HepG2 (cell line): ENCODE measurements at regions not wholly inside any gene's neighbourhood (a gene's known extent, or its start where the extent isn't known, plus 50 kb on each side); places are given as distances from the start of the nearest gene placed in this dataset.

Experiments
- ATAC-seq: fragments of 200-7000 bp; cut with Tn5 transposase; 3 replicates; pipeline ENCODE4 v1.9.1; 2020; ENCODE audit warnings: mild to moderate bottlenecking, moderate library complexity
- BruUV-seq: library from RNA; stranded (reverse); fragments of 400-500 nt; replicated peaks from 2 replicates; lab custom pipeline; 2021; lab: Mats Ljungman, UMichigan
- CTCF ChIA-PET: fragments of 300-600 bp; formaldehyde crosslinking; extraction: SDS; loops from one replicate; lab custom pipeline; 2021; ENCODE audit warnings: low total read pairs, inconsistent platforms, low intra/inter-chr PET ratio; lab: Yijun Ruan, JAX
- POLR2A ChIA-PET: fragments of 350-600 bp; sonication (Branson Sonifier 250); formaldehyde crosslinking; loops from one replicate; lab custom pipeline; 2020; ENCODE audit warnings: antibody characterized with exemption, inconsistent platforms; lab: Yijun Ruan, JAX
- DNase-seq: peaks from one replicate; pipeline ENCODE4 v3.0.0-alpha.2; 2015; ENCODE audit warnings: low spot score
- FAIRE-seq: peaks from 3 replicates; lab custom pipeline; 2011; peaks lifted over from hg19 to GRCh38; lab: Jason Lieb, UNC
- H2AFZ ChIP-seq: one replicate; pipeline ENCODE4 v1.6.1; 2011; ENCODE audit warnings: low read length, inconsistent platforms
- H3K27ac ChIP-seq: fragments of 300-600 bp; 3 replicates; pipeline ENCODE4 v1.8.0; 2011; ENCODE audit warnings: mixed run types, mild to moderate bottlenecking, mixed read lengths, low read length, inconsistent platforms; ENCODE audit not compliant: insufficient read depth; ENCODE audit errors: extremely low read length
- H3K27me3 ChIP-seq, 2 experiments: fragments of 200-600 bp in 1 of 2; 2 replicates in 1 of 2; 3 replicates in 1 of 2; pipeline versions ENCODE4 v1.6.0 to v1.8.0; 2011; ENCODE audit warnings: low read length in 2 of 2, mild to moderate bottlenecking in 2 of 2, moderate library complexity in 2 of 2, inconsistent platforms in 1 of 2; ENCODE audit not compliant: insufficient read depth in 2 of 2, control insufficient read depth in 1 of 2
- H3K36me3 ChIP-seq, 2 experiments: fragments of 200-600 bp in 1 of 2; replicated peaks in 1 of 2; 2 replicates in 1 of 2; 3 replicates in 1 of 2; pipeline versions ENCODE4 v1.5.1 to v1.8.0; 2011; ENCODE audit warnings: low read length in 2 of 2, inconsistent platforms in 1 of 2; ENCODE audit not compliant: insufficient read depth in 2 of 2, control insufficient read depth in 1 of 2
- H3K4me1 ChIP-seq: 2 replicates; pipeline ENCODE4 v1.5.1; 2012; ENCODE audit warnings: low read length, inconsistent platforms; ENCODE audit not compliant: insufficient read depth
- H3K4me2 ChIP-seq: 2 replicates; pipeline ENCODE4 v1.6.0; 2011; ENCODE audit warnings: low read depth, low read length, inconsistent platforms
- H3K4me3 ChIP-seq, 3 experiments: fragments of 200-600 bp in 1 of 3; sonication (generic), shearing (Covaris generic) in 1 of 3; replicated peaks in 1 of 3; 2 replicates each; pipeline ENCODE4 v1.5.1; 2011 to 2016; ENCODE audit warnings: low read length in 3 of 3, inconsistent platforms in 2 of 3, low read depth in 2 of 3, mild to moderate bottlenecking in 2 of 3, control low read depth in 1 of 3, mixed read lengths in 1 of 3; ENCODE audit not compliant: insufficient read depth in 1 of 3
- H3K79me2 ChIP-seq: one replicate; pipeline ENCODE4 v1.6.1; 2011; ENCODE audit warnings: low read length, inconsistent platforms; ENCODE audit not compliant: insufficient read depth
- H3K9ac ChIP-seq: 2 replicates; pipeline ENCODE4 v1.6.0; 2011; ENCODE audit warnings: mild to moderate bottlenecking, low read depth, low read length, inconsistent platforms; ENCODE audit not compliant: insufficient read depth
- H3K9me3 ChIP-seq: 2 replicates; pipeline ENCODE4 v1.5.1; 2012; ENCODE audit warnings: mild to moderate bottlenecking, low read length
- H4K20me1 ChIP-seq: 2 replicates; pipeline ENCODE4 v1.6.0; 2011; ENCODE audit warnings: inconsistent platforms, mild to moderate bottlenecking, low read length, moderate library complexity; ENCODE audit not compliant: insufficient read depth
- NFAT5 ChIP-seq: sonication (generic); formaldehyde crosslinking; IDR thresholded peaks from 2 replicates; pipeline ENCODE4 v1.4.0; 2020; ENCODE audit warnings: missing genetic modification reagents
- POLR2G ChIP-seq: fragments of 200-400 bp; formaldehyde crosslinking; IDR thresholded peaks from 2 replicates; pipeline ENCODE4 v1.6.1; 2018; ENCODE audit warnings: mild to moderate bottlenecking, low read depth, low read length, moderate library complexity
- PRMT3 ChIP-seq: sonication (generic); formaldehyde crosslinking; IDR thresholded peaks from 2 replicates; pipeline ENCODE4 v1.8.1; 2022; ENCODE audit warnings: low read depth, mild to moderate bottlenecking, moderate library complexity, missing genetic modification reagents, borderline replicate concordance
- THAP7 ChIP-seq: sonication (generic); formaldehyde crosslinking; IDR thresholded peaks from 2 replicates; pipeline ENCODE4 v1.8.1; 2023; ENCODE audit warnings: mild to moderate bottlenecking, missing genetic modification reagents
- THAP8 ChIP-seq: sonication (generic); formaldehyde crosslinking; IDR thresholded peaks from 2 replicates; pipeline ENCODE4 v1.5.1; 2020; ENCODE audit warnings: missing genetic modification reagents, mild to moderate bottlenecking, borderline replicate concordance
- WGBS: methylation state at CpG from one replicate; pipeline ENCODE4 v1.1.6; 2017; ENCODE audit warnings: low lambda C conversion rate; 5-methylcytosine and 5-hydroxymethylcytosine counted together
- in situ Hi-C: cut with HindIII; loops from 2 replicates; pipeline ENCODE4 v1.10.0; 2017; ENCODE audit warnings: low pct_unique_long_range_greater_than_20kb; ENCODE audit not compliant: extremely low pct_ligation_motif_present
- intact Hi-C: fragments of 100-400 bp; cut with micrococcal nuclease; formaldehyde crosslinking; loops from one replicate; pipeline ENCODE4 v1.10.0; 2022; ENCODE audit not compliant: unreplicated experiment

- ChIA-PET CTCF (no interaction called here), POLR2A (no interaction called here)
- no peak for FAIRE-seq
Measured at GRCh38 chrX:43316146-43316545, 340.0 kb upstream of the MAOA start.

More at GRCh38 chrX:43316146-43316545, 340.0 kb upstream of the MAOA start:
- TF ChIP-seq THAP7 (CRISPR knock-in tag): no peak
- TF ChIP-seq THAP8: no peak
- TF ChIP-seq NFAT5 (CRISPR knock-in tag): no peak
- TF ChIP-seq PRMT3: no peak
- TF ChIP-seq POLR2G: no peak
- H3K4me2 ChIP-seq: no peak overlapping the region
- no peak overlapping the region for H3K27ac ChIP-seq
- ATAC-seq: no peak
- H3K27me3 ChIP-seq: no peaks in the 10 kb centered on the region
- no peak overlapping the region for H3K9ac ChIP-seq
- no peaks in the 10 kb centered on the region for H3K36me3 ChIP-seq
- no peak for DNase-seq
- in situ Hi-C loops: no loop called here
- no peaks in the 10 kb centered on the region for H3K9me3 ChIP-seq
- peaks cover 27% of the 10 kb centered on the region for H3K4me1 ChIP-seq
- 71% methylated on average over 2 of the region's 2 CpGs for WGBS
- H2AFZ ChIP-seq: no peak overlapping the region
- no peak overlapping the region for H3K4me3 ChIP-seq
- no TSS peak for BruUV-seq
- H4K20me1 ChIP-seq: no peaks in the 10 kb centered on the region
- no peaks in the 10 kb centered on the region for H3K79me2 ChIP-seq
- intact Hi-C loops: loop anchor here (10.0 kb wide), 1 partner anchor 91 kb away; no protein-coding TSS in a partner anchor
